Testis (tissue), 2 donors: ENCODE measurements at regions not wholly inside any gene's neighbourhood (a gene's known extent, or its start where the extent isn't known, plus 50 kb on each side); places are given as distances from the start of the nearest gene placed in this dataset.

Experiments
- POLR2A ChIP-seq: fragments of 450-650 bp; IDR thresholded peaks from one replicate; pipeline ENCODE4 v1.6.1; 2017; ENCODE audit warnings: antibody characterized with exemption, mild to moderate bottlenecking, moderate library complexity
- TF ChIP-seq, protein P1 (sequence below), 3 experiments: fragments of 450-650 bp in 2 of 3; fragments of 200-600 bp in 1 of 3; sonication (generic) in 1 of 3; IDR thresholded peaks; one replicate each; pipeline ENCODE4 v1.5.1; 2016 to 2019; ENCODE audit warnings: antibody characterized with exemption in 3 of 3, mild to moderate bottlenecking in 2 of 3, moderate library complexity in 1 of 3

DNA sequence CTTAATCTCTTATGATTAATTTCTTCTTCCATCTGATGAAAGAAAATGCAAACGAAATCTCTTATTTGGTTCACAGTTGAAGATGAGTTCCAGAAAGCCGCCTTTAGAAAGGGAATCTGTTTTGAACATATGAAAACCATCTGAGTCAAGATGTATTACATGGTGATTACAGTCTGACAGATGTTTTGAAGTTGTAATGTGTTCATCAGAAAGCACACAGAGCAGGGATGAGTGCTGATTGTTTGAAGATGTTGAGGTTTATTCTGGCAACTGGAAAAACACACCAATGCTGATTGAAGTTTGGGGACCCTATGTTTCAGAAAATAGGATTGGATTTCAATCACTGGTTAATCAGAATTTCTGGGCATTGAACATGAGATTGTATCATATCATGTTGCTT is 99.7 kb downstream of the TMSB4Y start:
- no peak for TF ChIP-seq POLR2A
- TF ChIP-seq, protein P1, sequence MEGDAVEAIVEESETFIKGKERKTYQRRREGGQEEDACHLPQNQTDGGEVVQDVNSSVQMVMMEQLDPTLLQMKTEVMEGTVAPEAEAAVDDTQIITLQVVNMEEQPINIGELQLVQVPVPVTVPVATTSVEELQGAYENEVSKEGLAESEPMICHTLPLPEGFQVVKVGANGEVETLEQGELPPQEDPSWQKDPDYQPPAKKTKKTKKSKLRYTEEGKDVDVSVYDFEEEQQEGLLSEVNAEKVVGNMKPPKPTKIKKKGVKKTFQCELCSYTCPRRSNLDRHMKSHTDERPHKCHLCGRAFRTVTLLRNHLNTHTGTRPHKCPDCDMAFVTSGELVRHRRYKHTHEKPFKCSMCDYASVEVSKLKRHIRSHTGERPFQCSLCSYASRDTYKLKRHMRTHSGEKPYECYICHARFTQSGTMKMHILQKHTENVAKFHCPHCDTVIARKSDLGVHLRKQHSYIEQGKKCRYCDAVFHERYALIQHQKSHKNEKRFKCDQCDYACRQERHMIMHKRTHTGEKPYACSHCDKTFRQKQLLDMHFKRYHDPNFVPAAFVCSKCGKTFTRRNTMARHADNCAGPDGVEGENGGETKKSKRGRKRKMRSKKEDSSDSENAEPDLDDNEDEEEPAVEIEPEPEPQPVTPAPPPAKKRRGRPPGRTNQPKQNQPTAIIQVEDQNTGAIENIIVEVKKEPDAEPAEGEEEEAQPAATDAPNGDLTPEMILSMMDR (IDR thresholded peaks at IDR 0.05), result no peak
